K562 (cell line): ENCODE measurements at regions not wholly inside any gene's neighbourhood (a gene's known extent, or its start where the extent isn't known, plus 50 kb on each side); places are given as distances from the start of the nearest gene placed in this dataset.

Source experiments
- CBFB ChIP-seq: sonication (generic); formaldehyde crosslinking; IDR thresholded peaks from 2 replicates; pipeline ENCODE4 v1.4.0; 2020; ENCODE audit warnings: mild to moderate bottlenecking, missing genetic modification reagents
- CBX3 ChIP-seq, 2 experiments: IDR thresholded peaks; 1 replicate in 1 of 2; 2 replicates in 1 of 2; pipeline ENCODE4 v1.6.1; 2012; ENCODE audit warnings: inconsistent platforms in 2 of 2, low read length in 2 of 2, borderline replicate concordance in 1 of 2, control low read depth in 1 of 2
- CBX5 ChIP-seq: IDR thresholded peaks from 2 replicates; pipeline ENCODE4 v1.6.1; 2014; ENCODE audit warnings: low read depth, borderline replicate concordance
- CHD2 ChIP-seq: IDR thresholded peaks from 2 replicates; pipeline ENCODE4 v1.6.1; 2011; ENCODE audit warnings: low read depth, low read length
- DNMT1 ChIP-seq: fragments of 450-650 bp; IDR thresholded peaks from 2 replicates; pipeline ENCODE4 v1.6.1; 2016; ENCODE audit warnings: antibody characterized with exemption, mild to moderate bottlenecking
- FOSL1 ChIP-seq: fragments of 200-800 bp; sonication (Bioruptor generic); conservative IDR thresholded peaks from 2 replicates; pipeline ENCODE4 v1.6.1; 2016; ENCODE audit warnings: missing genetic modification characterization, missing compliant biosample characterization
- FOXM1 ChIP-seq, 2 experiments: fragments of 450-650 bp in 1 of 2; sonication (generic) in 1 of 2; formaldehyde crosslinking in 1 of 2; IDR thresholded peaks; 2 replicates each; pipeline versions ENCODE4 v1.6.1 to v1.9.0; 2017 to 2022; ENCODE audit warnings: low read depth in 2 of 2, mild to moderate bottlenecking in 2 of 2, missing genetic modification reagents in 1 of 2, moderate library complexity in 1 of 2
- HNRNPH1 ChIP-seq: fragments of 200-400 bp; formaldehyde crosslinking; optimal IDR thresholded peaks from 2 replicates; pipeline ENCODE3; 2017; ENCODE audit warnings: low read depth, mild to moderate bottlenecking, low read length, moderate library complexity
- KLF6 ChIP-seq: fragments of 250-450 bp; sonication (Bioruptor Pico); IDR thresholded peaks from 2 replicates; pipeline ENCODE4 v1.4.0; 2020; ENCODE audit warnings: mild to moderate bottlenecking, moderate library complexity, borderline replicate concordance
- MTA1 ChIP-seq: fragments of 450-650 bp; IDR thresholded peaks from 2 replicates; pipeline ENCODE4 v1.6.1; 2017; ENCODE audit warnings: borderline replicate concordance
- MXI1 ChIP-seq: IDR thresholded peaks from 2 replicates; pipeline ENCODE4 v1.6.1; 2011; ENCODE audit warnings: low read depth, mild to moderate bottlenecking, improper control_type of control experiment, low read length
- NFATC3 ChIP-seq: fragments of 450-650 bp; IDR thresholded peaks from 2 replicates; pipeline ENCODE4 v1.6.1; 2017; ENCODE audit warnings: mild to moderate bottlenecking
- PCBP2 ChIP-seq: fragments of 200-400 bp; formaldehyde crosslinking; IDR thresholded peaks from 2 replicates; pipeline ENCODE4 v1.6.1; 2018; ENCODE audit warnings: low read length, low read depth, mild to moderate bottlenecking, moderate library complexity; ENCODE audit not compliant: poor library complexity, severe bottlenecking
- POLR2B ChIP-seq: fragments of 450-650 bp; IDR thresholded peaks from 2 replicates; pipeline ENCODE4 v1.6.1; 2018; ENCODE audit warnings: low read depth; ENCODE audit not compliant: partially characterized antibody
- RAD51 ChIP-seq: fragments of 450-650 bp; IDR thresholded peaks from 2 replicates; pipeline ENCODE4 v1.7.1; 2016; ENCODE audit warnings: low read depth, mild to moderate bottlenecking, borderline replicate concordance
- RBBP5 ChIP-seq: fragments of 200-600 bp; sonication (generic); IDR thresholded peaks from 2 replicates; pipeline ENCODE4 v1.6.1; 2012; ENCODE audit warnings: borderline replicate concordance, mild to moderate bottlenecking, low read length, control low read depth, inconsistent platforms; ENCODE audit not compliant: insufficient read depth, poor library complexity, severe bottlenecking
- SIX5 ChIP-seq, 2 experiments: IDR thresholded peaks; 2 replicates each; pipeline ENCODE4 v1.6.1; 2011; ENCODE audit warnings: low read length in 2 of 2, borderline replicate concordance in 1 of 2, low read depth in 1 of 2, mild to moderate bottlenecking in 1 of 2, moderate library complexity in 1 of 2; ENCODE audit not compliant: insufficient read depth in 1 of 2
- SMAD4 ChIP-seq: fragments of 250-450 bp; sonication (Bioruptor Pico); conservative IDR thresholded peaks from 2 replicates; pipeline ENCODE4 v1.8.0; 2021; ENCODE audit warnings: inconsistent platforms, mild to moderate bottlenecking, moderate library complexity
- SNRNP70 ChIP-seq: fragments of 200-400 bp; formaldehyde crosslinking; optimal IDR thresholded peaks from 2 replicates; pipeline ENCODE3; 2017; ENCODE audit warnings: low read depth, low read length
- SP2 ChIP-seq: IDR thresholded peaks from 2 replicates; pipeline ENCODE4 v1.6.1; 2011; ENCODE audit warnings: mild to moderate bottlenecking, low read depth, low read length, moderate library complexity; ENCODE audit not compliant: poor library complexity, severe bottlenecking; ENCODE audit errors: extremely low read depth
- TFAM ChIP-seq: fragments of 250-450 bp; sonication (Bioruptor Pico); conservative IDR thresholded peaks from 2 replicates; pipeline ENCODE4 v1.5.0; 2021; ENCODE audit warnings: mild to moderate bottlenecking, moderate library complexity
- YY1 ChIP-seq, 3 experiments: IDR thresholded peaks; 2 replicates each; pipeline ENCODE4 v1.6.1; 2011; ENCODE audit warnings: low read length in 2 of 3, mild to moderate bottlenecking in 2 of 3, moderate library complexity in 2 of 3, borderline replicate concordance in 1 of 3, control low read depth in 1 of 3, low read depth in 1 of 3; ENCODE audit not compliant: insufficient read depth in 3 of 3, insufficient replicate concordance in 2 of 3, control insufficient read depth in 1 of 3, insufficient read length in 1 of 3; ENCODE audit errors: extremely low read depth in 1 of 3
- ZC3H11A ChIP-seq: IDR thresholded peaks from 2 replicates; pipeline ENCODE4 v1.6.1; 2012; ENCODE audit warnings: low read depth, low read length, improper control_type of control experiment
- ZNF124 ChIP-seq: sonication (generic); formaldehyde crosslinking; IDR thresholded peaks from 2 replicates; pipeline ENCODE4 v1.8.1; 2022; ENCODE audit warnings: missing genetic modification reagents
- ZNF224 ChIP-seq: sonication (generic); formaldehyde crosslinking; IDR thresholded peaks from 2 replicates; pipeline ENCODE4 v1.8.0; 2022; ENCODE audit warnings: mild to moderate bottlenecking, missing genetic modification reagents
- ZNF23 ChIP-seq: fragments of 250-450 bp; sonication (Bioruptor Pico); IDR thresholded peaks from 2 replicates; pipeline ENCODE4 v1.4.0; 2020; ENCODE audit warnings: mild to moderate bottlenecking
- ZNF384 ChIP-seq: IDR thresholded peaks from 2 replicates; pipeline ENCODE4 v1.6.1; 2012; ENCODE audit warnings: low read depth, low read length, improper control_type of control experiment
- ZNF41 ChIP-seq: fragments of 250-450 bp; sonication (Bioruptor Pico); conservative IDR thresholded peaks from 2 replicates; pipeline ENCODE4 v1.4.0; 2020; ENCODE audit warnings: mild to moderate bottlenecking
- ZNF551 ChIP-seq: fragments of 250-450 bp; sonication (Bioruptor Pico); IDR thresholded peaks from 2 replicates; pipeline ENCODE4 v1.5.0; 2021; ENCODE audit warnings: mild to moderate bottlenecking, moderate library complexity
- ZSCAN32 ChIP-seq: fragments of 450-650 bp; formaldehyde crosslinking; IDR thresholded peaks from 2 replicates; pipeline ENCODE4 v1.4.0; 2020; ENCODE audit warnings: mild to moderate bottlenecking, moderate library complexity
- TF ChIP-seq, protein P1 (sequence below): fragments of 450-650 bp; formaldehyde crosslinking; IDR thresholded peaks from 2 replicates; pipeline ENCODE4 v1.4.0; 2020; ENCODE audit warnings: mild to moderate bottlenecking, moderate library complexity

DNA sequence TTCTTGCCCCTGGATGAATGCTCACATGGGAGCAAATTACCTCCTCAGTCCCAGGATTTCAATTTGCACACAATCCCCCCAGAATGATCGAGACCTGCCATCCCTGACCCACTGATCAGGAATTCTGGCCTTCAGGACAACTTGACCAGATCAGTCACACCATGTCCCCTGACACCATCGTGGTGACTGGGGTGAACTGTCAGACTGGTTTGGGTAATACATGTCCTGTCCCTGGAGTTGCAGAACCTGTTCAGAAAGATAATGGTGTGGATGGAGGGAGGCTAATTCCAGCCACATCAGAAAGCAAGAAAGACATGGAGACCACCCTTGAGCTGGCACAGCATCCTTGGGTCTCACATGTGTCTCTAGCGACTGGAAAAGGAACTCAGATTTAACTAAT lies 57.9 kb upstream of the TOP3B start (continued):
- TF ChIP-seq SP2: no peak
- no peak for TF ChIP-seq ZNF551 (CRISPR knock-in tag)
- TF ChIP-seq ZC3H11A: no peak
- no peak for TF ChIP-seq MXI1
- no peak for TF ChIP-seq FOSL1 (tag)
- no peak for TF ChIP-seq TFAM
- TF ChIP-seq KLF6 (CRISPR knock-in tag): no peak
- TF ChIP-seq SNRNP70: no peak
- TF ChIP-seq, protein P1, sequence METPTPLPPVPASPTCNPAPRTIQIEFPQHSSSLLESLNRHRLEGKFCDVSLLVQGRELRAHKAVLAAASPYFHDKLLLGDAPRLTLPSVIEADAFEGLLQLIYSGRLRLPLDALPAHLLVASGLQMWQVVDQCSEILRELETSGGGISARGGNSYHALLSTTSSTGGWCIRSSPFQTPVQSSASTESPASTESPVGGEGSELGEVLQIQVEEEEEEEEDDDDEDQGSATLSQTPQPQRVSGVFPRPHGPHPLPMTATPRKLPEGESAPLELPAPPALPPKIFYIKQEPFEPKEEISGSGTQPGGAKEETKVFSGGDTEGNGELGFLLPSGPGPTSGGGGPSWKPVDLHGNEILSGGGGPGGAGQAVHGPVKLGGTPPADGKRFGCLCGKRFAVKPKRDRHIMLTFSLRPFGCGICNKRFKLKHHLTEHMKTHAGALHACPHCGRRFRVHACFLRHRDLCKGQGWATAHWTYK (CRISPR knock-in tag): no peak
- TF ChIP-seq CBX3 (IDR thresholded peaks at IDR 0.05; ENCODE audit: borderline replicate concordance in 1 of 2, low read length in 2 of 2): no peak
- no peak for TF ChIP-seq CHD2
- no peak for TF ChIP-seq DNMT1
- TF ChIP-seq CBX5: no peak
- TF ChIP-seq FOXM1 (IDR thresholded peaks at IDR 0.05; ENCODE audit: low read depth): no peak
- no peak for TF ChIP-seq FOXM1 (CRISPR knock-in tag; IDR thresholded peaks at IDR 0.05; ENCODE audit: low read depth)
- TF ChIP-seq POLR2B: no peak
- TF ChIP-seq SIX5 (IDR thresholded peaks at IDR 0.05; ENCODE audit: borderline replicate concordance in 1 of 2, insufficient read depth in 1 of 2, low read depth in 1 of 2, low read length in 2 of 2): no peak
- no peak for TF ChIP-seq RBBP5
- 0 out of 2 replicates have a peak, but pooled peaks have one; percentile 21 for TF ChIP-seq CBFB (CRISPR knock-in tag)
- TF ChIP-seq ZNF384: no peak
- no peak for TF ChIP-seq SMAD4 (CRISPR knock-in tag)
- TF ChIP-seq ZNF124: peak; percentile 77; the same call in 1 of the 2 replicates
- TF ChIP-seq PCBP2: no peak
- no peak for TF ChIP-seq MTA1
- no peak for TF ChIP-seq HNRNPH1
- no peak for TF ChIP-seq ZNF224
- TF ChIP-seq NFATC3: no peak
- no peak for TF ChIP-seq ZSCAN32 (CRISPR knock-in tag)
- TF ChIP-seq ZNF41 (CRISPR knock-in tag): no peak
- no peak for TF ChIP-seq ZNF23 (CRISPR knock-in tag)
- TF ChIP-seq RAD51: no peak
- no peak for TF ChIP-seq YY1 (IDR thresholded peaks at IDR 0.05; ENCODE audit: borderline replicate concordance in 1 of 3, control insufficient read depth in 1 of 3, extremely low read depth in 1 of 3, insufficient read depth in 3 of 3, insufficient read length in 1 of 3, insufficient replicate concordance in 2 of 3, low read depth in 1 of 3, low read length in 2 of 3)
